NCI-H526 (cell line): ENCODE measurements at regions not wholly inside any gene's neighbourhood (a gene's known extent, or its start where the extent isn't known, plus 50 kb on each side); places are given as distances from the start of the nearest gene placed in this dataset.

Experiments used
- DNase-seq, 2 experiments: peaks; one replicate each; lab custom pipeline; 2025; lab: John Stamatoyannopoulos, UW

DNA sequence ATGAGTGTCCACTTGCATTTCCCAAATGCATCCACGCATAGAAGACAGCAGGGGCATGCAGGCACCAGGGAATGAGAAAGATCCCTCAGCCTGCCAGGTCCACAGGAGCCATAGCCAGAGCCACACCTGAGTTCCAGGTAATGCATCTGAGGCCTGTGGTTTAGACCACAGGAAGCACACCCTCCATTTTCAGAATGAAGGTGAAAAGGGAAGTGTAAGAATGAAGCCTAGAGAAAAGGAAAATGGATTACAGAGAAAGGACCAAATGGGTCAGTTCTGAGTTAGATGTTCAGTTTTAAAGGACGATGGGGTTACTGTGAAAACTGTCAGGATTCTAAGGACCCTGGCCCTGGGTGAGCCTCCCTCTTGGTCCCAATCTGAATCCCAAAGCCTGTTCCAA, 1283.2 kb downstream of the TMEM121 start:
- DNase-seq = no peak

DNA sequence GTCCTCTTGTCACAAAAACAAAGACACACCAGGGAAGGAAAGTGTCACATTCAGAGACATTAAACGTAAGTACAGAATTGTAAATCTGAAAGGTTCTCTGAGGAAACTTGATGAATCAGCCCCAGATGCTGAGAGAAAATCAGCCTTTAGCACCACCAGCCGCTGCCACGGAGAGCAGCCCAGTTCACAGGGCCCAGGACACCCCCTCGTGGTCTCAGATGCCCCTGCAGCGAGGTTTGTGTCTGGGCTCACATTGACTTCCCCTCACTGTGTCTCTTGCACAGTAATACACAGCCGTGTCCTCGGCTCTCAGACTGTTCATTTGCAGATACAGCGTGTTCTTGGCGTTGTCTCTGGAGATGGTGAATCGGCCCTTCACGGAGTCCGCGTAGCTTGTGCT, 1283.8 kb downstream of the TMEM121 start:
- DNase-seq = peak in 1 of 2 experiments; percentile 26

DNA sequence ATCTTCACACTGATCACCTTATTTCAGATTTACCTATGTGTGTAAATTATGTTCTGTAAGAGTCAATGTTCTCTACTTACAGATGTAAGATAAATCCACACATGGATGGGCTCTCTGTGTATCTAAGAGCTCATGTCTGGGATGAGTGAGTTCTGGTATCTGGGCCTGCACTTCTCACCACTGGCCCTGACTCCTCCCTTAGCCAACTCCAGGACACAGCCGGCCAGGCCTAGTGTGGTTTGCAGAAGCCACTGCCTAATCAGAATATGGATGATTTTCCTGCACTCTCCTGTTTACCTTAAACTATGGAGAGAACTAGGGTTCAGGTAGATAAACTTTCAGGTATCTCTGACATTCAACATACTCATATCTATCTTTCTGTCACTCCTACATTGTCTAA, 1284.8 kb downstream of the TMEM121 start:
- DNase-seq = peak; percentile 35 to 59

DNA sequence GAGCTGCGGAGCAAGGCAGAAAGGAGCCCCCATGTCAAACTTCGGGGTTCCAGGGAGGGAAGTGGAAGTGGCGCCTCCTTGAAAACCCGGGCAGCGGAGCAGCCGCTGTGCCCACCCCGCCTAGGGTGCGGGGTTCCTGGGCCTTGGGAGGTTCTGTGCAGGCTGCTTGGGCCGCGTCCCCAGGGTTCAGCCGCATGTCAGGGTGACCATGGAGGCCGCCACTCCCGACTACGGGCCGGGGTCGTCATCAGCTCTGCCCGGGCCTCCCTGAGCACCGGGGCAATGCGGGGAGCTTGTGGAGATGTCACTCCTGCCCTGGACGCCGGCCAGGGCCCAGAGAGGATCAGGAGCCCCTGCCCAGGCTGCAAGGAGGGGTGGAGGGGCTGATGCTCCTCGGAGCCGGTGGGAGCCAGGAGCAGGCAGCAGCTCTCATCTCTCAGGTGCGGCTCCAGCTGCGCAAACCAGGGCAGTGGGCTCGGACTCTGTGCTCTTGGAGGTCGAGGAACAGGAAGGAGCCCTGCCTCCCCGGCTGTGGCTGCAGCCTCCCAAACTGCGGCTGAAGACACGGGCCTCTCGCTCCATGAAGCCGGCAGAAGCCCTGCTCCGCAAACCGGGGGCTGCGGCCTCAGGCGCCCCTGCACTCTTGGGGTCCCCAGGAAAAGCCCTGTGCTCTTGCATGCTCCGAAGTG, 1286.5 kb downstream of the TMEM121 start:
- DNase-seq = no peak

DNA sequence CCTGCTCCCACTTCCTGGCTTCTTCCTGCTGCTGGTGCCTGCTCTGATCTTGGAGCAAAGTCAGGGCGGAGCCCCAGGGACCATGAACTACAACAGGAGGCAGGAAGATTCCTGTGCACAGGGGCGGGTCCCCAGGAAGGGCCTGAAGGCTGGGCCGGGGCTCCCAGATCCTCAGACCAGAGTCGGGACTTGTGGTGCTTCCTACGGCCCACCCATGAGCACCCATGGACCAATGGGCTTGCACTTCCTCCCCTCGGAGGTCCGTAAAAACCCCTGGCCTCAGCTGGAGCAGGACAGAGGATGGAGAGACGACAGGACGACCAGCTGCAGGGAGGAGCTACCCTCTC, 1287.1 kb downstream of the TMEM121 start:
- no peak for DNase-seq

DNA sequence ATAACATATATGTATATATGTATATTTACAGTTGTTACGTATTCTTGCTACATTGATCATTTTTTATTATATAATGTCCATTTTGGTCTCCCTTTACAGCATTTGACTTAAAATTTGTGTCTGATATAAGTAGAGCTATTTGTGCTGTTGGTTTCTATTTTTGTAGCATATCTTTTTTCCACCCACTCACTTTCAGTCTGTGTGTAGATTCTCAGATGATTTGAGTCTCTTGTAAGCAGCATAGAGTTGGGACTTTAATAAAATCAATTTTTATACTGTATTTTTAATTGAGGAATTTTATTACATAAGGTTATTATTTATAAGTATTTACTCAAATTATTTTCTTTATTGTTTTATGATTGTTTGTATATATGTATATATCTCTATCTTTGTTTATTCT, 1293.7 kb downstream of the TMEM121 start:
- DNase-seq = no peak

DNA sequence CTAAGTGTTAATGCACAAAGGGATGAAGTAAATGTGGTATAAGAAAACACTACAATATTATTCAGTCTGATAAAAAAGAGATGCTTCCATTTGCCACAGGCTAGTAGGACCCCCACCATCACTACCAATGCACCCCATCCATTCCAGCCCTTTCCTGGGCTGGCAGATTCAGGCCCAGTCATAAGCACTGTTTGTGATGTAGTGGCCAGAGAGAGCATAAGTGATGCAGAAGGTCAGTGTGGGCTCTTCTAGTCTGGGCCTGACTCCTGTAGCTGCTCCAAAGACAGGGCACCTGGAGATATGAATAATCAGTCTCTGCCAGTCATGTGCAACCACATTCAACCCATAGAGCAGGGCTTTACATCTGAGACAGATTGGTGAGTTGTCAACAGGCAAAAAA, 1294.7 kb downstream of the TMEM121 start:
- no peak for DNase-seq

DNA sequence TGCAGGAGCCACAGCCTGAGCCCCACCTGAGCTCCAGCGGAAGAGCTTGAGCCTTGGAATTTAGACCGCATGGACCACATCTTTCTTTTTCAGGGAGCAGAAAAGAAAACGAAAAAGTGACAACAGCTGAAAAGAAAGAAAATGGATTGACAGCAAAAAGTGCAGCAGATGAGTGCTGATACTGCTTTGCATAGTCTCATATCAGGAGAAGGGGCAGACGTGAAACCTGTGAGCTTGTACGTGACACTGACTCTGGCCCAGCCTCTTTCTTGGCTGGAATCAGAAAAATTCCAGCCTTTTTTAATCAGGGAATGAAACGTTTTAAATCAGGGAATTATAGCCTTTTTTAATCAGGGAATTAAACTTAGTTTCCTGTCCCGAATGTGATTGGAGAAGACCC, 1296.5 kb downstream of the TMEM121 start:
- DNase-seq = no peak

DNA sequence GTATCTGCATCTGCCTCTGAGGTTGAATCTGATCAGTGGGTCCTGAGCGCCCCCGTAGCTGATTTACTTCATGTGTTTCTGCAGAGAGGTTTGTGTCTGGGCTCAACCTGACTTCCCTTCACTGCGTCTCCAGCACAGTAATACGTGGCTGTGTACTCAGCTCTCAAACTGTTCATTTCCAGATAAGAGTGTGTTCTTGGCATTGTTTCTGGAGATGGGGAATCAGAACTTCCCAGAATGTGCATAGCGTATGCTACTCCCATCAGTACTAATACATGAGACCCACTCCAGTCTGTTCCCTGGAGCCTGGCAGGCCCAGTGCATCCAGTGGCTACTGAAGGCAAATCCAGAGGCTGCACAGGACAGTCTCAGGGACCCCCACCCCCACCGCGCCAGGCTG, 1297.2 kb downstream of the TMEM121 start:
- DNase-seq = no peak

DNA sequence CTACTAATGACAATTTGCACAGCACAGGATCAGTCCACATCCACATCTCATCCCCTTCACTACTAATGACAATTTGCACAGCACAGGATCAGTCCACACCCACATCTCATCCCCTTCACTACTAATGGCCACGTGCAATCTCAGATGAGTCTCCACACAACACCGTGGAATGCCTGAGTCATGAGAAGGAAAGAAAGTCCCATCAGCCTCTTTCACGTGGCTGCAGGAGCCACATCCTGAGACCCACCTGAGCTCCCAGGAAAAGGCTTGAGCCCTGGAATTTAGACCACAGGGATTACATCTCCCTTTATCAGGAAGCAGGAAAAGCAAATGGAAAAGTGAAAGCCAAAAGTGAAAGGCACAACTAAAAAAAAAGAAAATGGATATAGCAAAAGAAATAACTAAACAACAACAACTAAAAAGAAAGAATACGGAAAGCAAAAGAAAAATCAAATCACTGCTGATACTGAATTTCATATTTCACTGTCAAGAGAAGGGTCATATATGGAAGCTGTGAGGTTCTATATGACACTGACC, 1300.5 kb downstream of the TMEM121 start:
- DNase-seq = no peak

DNA sequence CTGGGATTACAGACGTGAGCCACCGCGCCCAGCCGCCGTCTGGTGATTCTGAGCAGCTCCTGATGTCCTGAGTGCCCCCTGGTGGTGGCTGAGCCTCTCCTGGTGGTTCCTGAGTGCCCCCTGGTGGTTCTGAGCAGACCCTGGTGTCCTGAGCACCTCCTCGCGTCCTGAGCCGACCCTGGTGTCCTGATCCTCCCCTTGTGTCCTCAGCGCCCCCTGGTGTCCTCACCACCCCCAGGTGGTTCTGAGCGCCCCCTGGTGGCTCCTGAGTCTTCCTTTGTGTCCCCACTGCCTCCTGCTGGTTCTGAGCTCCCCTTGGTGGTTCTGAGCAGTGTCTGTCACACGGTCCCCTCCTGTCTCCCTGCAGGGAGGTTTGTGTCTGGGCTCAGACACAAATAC, 1304.9 kb downstream of the TMEM121 start:
- peak in 1 of 2 experiments; percentile 42 for DNase-seq

DNA sequence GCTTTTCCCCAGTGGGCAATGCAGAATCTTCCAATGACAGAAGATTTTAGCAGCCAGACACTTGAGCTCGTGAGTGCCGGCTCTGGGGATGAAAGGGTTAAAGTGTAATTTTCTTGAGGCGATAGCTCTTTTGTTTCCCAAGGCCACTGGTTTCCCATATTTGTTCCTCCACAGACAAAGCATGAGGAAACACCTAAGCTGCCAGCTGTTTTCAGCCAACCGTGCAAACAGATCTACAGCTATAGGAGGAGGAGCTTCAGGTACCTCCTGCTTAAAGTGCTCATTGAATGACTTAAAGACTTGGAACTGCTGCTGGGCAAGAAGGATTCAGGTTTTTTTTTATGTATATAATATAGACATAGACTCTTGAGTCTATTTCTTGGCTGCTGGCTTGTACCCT, 1311.5 kb downstream of the TMEM121 start:
- no peak for DNase-seq

DNA sequence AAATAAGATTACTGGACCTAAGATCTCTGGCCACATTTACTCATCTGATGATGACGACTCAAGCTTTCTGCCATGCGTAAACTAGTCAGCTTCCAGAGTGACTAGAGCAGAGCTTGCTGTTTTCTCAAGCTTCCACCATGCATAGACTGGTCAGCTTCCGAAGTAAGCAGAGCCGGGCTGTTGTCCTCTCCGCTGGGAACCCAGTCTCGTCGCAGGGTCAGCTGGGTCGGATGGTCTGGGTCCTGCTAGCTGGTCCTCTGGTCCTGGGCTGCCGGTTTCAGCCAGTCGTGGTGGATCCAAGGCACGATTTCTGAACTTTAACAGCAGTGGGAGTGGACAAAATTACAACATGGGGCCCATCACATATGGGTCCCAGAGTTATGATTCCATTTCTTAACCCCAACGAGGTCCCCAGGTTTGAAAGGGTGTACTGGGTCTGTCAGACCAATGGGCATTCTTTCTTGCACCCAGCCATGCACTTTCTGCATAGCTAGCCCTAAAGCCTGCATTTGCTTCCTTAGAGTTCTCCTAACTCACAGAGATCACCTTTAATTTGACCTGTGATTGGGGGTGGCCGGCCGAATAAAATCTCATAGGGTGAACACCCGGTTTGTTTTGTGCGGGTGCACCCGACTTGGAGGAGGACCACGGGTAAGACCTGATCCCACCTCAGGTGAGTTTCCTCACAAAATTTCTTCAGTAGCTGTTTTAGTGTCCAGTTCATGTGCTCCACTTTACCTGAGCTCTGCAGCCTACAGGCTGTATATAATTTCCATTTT, 1312.8 kb downstream of the TMEM121 start:
- DNase-seq = no peak

DNA sequence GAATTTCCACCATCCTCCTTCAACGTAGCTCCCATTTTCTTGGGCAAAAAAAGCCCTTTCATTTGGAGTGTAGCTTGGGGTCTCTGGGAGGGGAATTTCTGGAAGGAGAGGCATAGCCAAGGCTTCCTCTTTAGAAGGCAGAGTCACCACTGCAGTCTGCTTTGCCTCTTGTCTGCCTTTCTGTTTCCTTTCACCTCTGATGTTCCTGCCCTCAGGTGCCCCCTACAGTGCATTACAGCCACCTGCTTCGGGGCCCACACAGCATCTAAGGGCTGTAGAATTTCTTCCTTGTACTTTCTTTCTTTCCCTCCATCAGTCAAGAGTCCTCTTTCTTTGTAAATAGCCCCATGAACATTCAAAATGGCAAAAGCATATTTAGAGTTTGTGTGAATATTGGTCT, 1313.9 kb downstream of the TMEM121 start:
- DNase-seq = peak in 1 of 2 experiments; percentile 49

DNA sequence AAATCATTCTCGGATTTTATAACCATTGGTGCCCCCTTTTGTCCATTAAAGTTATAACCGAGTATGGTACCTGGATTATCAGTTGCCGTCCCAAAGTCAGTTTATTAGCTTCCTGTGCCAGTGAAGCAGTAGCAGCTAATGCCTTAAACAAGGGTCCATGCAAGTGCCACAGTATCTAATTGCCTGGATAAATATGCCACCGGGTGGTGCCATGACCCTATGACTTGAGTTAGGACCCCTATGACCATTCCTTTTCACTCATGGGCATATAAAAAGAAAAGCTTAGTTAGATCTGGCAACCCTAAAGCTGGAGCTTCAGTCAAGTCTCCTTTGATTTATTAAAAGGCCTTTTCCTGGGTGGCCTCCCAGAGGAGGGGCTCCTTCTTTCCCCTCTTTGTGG, 1314.6 kb downstream of the TMEM121 start:
- no peak for DNase-seq

DNA sequence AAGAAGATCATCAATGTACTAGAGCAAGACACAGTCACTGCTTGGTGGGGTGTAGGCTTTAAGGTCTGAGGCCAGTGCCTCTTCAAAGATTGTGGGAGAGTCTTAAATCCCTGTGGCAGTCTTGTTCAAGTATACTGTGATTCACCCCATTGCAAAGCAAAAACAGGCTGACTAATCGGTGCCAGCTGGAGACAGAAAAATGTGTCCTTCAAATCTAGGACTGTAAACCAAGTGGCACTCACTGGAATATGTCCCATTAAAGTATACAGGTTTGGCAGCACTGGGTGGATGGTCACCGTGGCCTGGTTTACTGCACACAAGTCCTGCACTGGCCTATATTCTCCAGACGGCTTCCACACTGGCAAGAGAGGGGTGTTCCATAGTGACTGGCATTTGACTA, 1315.3 kb downstream of the TMEM121 start:
- no peak for DNase-seq

DNA sequence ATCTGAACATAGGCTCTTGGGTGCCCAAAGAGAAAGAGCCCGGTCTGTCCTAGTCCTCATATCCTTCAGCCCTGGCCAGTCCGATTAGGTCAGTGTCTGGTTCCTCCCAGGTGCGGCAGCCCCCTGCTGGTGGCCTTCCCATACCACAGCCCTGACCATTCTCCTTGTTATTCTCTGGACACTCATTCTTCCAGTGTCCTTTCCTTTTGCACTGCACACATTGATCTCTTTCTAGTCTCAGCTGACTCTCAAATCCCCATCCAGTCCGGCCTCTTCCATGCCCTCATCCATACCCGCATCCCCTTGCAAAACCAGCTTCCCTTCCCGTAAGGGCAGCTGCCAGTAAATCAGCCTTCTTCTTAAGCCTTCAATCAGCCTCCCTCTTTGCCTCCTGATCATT, 1316.3 kb downstream of the TMEM121 start:
- peak in 1 of 2 experiments; percentile 39 for DNase-seq

DNA sequence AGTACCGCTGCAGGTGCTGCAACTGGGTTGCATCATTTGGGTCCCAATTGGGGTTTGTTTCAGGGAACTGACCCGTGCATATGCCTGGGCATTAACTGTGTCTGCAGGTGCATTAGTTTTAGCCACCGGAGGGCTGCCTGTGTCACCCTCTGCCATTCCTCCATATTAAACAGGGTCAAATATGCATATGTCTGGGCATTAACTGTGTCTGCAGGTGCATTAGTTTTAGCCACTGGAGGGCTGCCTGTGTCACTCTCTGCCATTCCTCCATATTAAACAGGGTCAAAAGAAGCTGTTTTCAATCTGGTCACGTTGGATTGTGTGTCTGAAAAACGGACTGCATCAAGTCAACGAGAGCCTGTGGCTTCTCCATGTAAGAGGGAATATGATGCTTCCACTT, 1317.0 kb downstream of the TMEM121 start:
- DNase-seq = peak in 1 of 2 experiments; percentile 50

DNA sequence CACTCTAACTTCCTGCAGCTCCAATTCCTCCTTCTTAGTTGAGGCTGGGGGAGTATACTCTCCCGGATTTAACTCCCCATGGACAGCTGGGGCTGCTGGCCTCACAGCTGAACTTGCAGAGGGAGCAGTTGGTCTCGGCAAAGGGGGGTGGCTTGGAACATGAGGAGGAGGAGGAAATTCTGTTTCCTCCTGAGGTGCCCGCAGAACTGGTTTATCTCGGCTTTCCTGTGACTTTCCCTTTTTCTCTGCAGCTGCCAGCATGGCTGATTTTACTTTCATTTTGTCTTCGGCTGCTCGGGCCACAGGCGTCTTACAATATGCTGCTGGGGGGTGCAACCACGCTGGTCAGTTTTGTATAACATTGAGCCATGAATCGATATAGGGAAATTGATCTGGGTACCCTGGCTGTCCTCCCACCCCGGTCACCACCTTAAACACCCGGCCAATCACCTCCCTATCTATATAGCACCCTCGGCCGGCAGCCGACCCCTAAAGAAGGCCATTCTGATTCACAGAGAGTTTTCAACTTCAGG, 1317.6 kb downstream of the TMEM121 start:
- peak in 1 of 2 experiments; percentile 70 for DNase-seq

DNA sequence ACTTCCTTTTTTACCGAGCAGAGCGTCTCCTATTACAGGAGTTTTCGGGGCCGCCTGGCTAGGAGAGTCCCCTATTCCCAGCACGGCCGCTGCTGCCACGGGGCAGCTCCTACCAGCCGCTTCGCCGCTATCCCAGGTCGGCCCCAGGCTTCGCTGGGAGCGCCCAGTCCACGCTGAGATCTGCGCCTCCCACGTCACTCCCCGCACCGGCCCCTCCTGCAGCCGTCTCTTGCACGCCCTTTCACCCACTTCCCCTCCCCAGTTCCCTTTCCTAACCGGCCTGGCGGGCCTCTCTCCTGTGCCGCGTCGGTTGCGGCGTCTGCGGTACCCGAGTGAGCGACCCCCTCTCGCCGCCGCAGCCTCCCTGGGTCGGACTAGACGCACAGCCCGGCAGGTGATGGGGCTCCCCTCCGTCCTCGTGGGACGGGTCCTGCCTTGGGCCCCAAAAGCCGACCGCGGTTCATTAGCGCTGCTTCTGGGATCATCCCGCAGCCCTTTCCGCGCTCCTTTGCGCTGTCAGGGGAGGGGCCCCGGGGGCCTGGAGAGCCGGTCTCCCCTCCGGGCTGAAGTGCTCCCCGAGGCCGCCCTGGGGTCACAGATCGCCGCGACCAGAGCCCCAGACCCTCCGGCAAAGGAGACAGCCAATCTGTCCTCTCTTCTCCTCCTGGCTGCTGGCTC, 1318.4 kb downstream of the TMEM121 start:
- DNase-seq = peak; percentile 40 to 82

DNA sequence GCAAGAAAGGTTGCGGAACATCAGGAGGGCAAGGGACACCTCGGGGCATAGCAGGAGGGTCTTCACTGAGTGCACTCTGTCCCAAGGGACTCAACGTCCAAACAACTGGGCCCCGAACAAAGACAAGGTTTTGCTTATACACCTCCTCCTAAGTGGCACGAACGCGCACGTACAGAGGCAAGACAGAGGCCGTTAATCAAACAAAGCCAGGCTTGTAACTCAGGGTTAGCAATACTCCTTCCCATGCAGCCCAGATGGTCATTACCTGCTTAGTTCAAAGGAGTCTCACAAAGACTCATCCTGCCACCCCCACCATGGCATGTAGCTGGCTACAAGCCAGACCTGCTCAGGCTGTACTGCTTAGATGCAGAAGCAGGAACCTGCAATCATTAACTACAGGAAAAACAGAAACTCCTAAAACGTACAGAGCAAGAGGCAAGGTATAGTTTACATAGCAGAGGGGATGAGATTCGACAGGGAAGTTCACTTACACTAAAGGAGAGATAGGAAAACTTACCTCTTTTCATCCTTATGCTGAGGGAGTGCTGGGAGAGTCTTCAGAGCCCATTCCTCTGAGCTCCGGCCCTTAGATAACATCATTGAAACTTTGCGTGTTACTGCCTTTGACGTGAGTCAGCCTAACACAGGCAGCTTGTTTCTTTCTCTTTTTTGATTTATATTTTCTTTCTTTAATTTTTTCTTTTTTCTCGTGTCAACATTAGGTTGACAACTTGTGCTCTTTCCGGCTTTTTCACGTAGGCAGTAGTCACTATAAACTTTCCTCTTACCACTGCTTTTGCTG, 1319.1 kb downstream of the TMEM121 start:
- DNase-seq = peak; percentile 86 to 89

DNA sequence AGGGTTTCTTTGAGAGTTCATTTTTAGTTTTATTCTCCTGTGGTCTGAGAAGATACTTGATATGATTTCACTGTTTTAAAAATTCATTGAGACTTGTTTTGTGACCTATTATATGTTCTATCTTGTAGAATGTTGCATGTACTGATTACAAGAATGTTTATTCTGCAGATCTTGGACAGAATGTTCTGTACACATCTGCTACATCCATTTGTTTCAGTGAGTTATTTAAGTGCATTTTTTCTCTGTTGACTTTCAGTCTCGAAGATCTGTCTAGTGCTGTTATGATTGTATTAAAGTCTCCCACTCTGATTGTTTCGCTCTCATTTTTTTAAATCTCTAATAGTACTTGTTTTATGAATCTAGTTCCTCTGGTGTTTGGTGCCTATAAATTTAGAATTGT, 1319.8 kb downstream of the TMEM121 start:
- DNase-seq = no peak
